Inflammatory macrophage treated with lipopolysaccharide for 1 hour (primary cell): ENCODE measurements at regions not wholly inside any gene's neighbourhood (a gene's known extent, or its start where the extent isn't known, plus 50 kb on each side); places are given as distances from the start of the nearest gene placed in this dataset.
A peak's percentile ranks its signal among the peaks of the same experiment; 100 is the strongest.
"Not testable (repeated sequence)": the region's sequence is repeated elsewhere in the genome, so short reads cannot be mapped to it uniquely, and the experiment has no call there.

Experiments
- DNase-seq, 2 donors: peaks; one replicate each; pipeline ENCODE4 v3.0.0-alpha.2; 2020 to 2022

DNA sequence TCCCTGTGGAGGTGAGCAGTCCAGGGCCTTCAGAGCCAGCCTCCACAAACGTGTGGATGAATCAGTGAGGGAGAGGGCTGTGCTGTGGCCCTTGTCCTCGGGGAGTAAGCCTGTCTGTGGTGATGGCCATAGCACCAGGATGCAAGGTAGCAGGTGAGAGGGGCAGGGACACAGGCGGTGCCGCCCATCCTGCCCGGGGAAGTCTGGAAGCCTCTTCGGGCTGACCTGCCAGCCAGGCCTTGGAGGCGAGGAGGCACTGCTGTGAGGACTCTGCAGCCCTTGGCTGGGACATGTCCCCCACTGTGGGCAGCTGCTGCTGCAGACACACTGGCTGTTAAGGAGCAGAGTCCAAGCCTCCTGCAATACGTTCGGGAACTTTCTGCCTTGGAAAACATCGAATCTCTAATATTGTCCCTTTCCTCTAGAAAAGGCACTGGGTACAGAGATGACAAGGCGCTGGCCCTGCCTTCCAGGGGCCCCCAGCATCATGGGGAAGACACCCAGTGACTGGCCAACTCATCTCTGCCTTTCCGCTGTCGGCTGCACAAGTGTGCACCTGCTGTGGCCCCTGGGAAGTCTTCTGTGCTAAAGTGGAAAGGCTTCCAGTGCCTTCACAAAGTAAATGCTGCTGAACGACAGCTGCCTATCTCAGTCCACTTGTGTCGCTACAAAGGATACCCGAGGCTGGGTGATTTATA, 101.4 kb downstream of the ADRA2C start:
- no peak for DNase-seq

DNA sequence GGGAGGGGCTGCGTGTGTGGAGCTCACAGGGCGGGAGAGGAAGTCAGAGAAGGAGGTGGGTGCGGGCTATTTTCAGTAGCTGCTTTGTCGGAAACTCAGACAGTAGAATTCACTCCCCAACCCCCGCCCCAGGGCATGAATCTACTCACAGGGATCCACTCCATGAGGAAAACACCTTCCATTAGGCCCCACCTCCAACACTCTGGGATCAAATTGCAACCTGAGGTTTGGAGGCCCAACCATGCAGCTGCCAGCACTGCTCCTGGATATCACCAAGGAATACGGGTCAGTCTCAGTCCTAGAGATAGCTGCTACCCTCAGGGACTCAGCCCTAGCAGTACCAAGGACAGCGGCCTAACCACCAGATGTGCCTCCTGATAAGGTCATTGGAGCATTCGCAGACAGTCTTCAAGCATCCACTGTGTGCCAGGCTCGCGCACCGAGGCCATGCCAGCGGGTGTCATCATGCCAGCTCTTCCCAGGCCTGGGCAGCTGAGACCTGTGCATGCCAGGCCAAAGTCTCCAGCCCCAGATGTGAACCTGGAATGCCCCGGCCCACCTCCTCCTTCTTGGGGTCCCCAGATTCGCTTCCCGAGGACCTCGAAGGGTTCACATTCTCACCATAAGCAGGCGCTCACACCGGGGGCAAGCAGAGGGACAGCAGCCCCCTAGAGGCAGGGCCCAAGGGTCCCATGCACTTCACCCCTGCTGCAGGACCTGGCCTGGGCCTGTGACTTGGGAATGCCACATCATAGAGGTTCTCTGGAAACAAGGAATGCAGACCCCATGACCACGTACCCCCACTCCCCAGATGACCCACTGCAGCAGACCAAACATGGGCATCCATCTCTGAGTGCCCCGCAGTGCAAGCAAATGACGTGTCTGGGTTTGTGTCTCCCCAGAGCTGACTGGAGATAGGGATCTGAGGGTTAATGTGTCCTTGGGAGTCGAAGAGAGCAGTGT, 102.3 kb downstream of the ADRA2C start:
- DNase-seq, result no peak

DNA sequence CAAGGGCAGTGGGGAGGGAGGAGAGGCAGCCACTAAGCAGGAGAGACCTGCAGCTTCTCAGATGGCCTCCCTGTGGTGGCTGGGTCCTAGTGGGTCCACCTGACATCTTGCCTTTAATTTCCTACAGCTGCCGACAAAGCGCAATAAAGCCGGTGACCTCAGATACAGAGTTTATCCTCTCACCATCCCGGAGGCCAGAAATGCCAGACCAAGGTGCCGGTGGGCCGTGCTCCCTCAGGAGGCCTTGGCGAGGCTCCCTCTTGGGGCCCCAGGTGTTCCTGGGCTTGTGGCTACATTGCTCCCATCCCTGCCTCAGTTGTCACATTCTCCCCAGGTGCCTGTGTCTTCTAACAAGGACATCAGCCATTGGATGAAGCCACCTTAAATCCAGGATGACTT, 103.0 kb downstream of the ADRA2C start:
- no peak for DNase-seq

DNA sequence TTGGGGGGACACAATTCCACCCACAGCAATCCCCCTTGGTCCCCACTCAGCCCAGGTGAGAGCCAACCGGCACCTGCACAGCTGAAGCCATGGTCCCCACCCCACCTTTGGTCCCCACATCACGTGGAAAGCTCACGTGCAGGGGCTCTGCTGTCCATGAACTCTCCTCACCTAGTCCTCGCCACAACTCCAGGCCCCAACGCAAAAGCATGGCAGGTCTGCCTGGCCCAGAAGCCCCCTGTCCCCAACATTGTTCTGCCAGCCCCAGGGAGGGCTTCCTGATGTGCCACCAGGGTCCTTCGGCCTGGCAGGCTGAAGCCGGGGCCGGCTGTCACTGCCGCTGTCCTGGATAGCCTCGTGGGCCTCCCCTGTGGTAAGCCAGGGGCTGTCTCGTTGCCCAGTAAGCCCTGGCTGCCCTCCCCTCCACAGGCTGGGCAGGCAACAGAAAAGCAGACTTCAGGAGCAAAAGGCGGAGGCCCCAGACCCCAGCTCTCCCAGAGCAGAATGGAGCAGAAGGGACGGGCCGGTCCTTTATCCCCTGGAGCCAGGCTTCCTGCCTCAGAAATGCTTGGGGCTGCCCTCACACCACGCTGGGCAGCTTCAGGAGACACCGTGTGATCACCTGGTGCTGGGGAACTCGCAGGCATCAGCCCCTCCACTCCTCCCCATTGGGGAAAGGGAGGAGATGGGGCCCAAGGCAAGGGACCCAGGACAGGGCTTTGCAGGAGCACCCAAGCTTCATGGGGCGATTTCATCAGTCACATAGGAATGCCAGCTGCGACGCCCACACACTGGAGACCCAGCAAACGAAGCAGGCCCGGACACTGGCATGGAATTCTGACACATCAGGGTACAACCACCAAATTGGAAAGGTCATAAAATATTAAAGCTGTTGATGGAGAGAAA, 103.7 kb downstream of the ADRA2C start:
- no peak for DNase-seq

DNA sequence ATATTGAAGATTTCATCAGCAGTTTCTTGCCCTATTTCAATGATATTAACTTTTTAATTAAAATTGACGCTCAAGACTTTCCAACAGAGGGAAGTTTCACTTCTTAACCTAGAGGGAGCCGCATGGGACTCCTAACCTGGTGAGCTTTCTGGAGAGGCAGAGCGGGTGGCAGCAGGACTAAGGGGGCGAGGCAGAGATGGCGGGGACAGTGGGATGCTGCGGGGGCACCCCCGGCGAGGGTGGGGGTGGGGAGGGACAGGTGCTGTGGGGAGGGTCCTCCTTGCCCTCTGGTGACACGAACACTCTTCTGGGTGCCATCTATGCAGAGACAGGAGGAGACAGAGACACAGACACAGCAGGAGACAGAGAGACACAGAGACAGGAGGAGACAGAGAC, 104.4 kb downstream of the ADRA2C start:
- DNase-seq, result no peak

DNA sequence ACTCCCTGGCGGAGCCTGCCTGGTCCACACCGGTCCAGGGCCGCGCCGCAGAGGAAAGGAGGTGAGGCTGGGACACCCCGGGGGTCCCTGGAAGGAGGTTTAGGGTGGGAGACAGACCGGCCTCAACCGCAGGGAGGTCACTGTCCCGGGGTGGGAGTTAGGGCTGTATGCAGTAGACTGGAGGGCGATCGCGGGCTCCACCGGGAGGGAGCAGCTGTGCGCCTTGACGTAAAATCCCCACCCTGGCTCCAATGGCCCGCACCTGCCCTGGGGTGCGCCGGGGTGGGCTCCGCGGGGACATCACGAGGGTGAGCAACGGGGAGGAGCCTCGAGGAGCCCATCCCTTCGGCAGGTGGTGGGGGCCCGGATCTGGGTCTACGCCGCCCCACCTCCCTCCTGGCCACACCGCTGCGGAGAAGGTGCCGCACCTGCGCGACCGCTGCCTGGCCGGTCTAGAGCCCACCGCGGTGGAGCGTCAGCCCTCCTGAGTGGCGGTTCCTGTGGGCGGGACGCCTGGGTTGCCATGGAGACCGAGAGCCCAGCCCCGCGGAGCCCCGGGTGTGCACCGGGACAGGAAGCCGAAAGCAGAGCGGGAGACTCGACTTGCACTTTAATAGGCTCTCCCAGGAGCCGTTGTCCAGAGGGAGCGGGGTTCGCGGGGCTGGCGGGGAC, 105.1 kb downstream of the ADRA2C start:
- no peak for DNase-seq

DNA sequence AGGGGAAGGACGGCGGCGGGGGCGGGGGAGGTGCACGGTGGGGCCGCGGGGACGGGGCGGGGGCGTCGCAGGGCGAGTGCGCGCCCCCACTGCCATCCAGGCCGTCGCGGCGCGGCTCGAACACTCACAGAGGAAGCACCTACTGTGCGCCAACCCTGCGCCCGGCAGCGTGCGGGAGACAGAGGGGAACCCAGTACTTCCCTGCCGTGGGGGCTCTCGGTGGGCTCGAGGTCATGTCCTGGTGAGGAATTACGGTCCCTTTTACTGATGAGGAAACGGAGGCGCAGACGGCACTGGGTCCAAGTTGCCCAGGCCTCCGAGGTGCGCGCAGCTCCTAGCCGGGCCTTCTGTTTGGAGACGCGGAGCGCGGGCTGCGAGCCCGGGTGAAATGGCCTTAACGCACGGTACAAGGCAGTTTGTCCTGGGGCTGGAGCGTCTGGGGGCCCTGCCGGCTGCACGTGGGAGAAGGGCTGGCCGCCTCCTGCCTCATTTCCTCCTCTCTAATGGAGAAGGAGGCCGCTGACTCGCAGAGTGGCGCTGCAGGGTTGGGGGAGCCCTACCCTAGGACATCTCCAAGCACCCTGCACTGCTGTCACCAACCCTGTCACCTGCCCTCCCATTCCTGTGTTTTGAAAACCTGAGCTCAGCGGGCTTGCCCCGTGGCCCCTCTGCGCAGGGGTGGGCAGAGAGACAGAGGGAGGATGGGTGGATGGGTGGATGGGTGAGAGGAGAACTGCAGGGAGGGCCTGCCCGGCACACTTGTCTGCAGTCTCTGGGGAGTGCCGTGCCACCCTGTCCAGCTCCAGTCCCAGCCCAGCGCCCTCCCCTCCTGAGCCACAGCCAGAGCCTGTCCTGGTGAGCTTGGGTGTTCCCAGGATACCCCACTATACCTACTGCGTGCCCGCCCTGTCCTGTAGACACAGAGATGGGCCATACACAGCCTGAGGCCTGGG, 106.0 kb downstream of the ADRA2C start:
- DNase-seq, result no peak

DNA sequence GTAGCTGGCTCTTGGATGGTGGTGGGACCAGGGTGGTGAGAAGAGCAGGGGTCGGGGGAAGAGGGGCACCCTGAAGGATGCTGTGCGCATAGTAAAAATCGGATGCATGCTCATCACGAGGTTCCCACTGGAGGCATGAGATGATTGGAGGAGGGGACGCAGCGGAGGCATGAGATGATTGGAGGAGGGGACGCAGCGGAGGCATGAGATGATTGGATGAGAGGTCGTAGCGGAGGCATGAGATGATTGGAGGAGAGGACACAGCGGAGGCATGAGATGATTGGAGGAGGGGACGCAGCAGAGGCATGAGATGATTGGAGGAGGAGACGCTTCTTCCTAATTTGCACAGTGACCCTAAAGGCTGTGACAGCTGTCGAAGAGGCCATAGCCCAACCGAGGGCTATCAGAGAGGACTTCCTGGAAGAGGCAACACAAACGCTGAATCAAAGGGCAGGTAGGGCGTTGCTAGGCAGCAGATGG, 106.7 kb downstream of the ADRA2C start:
- no peak for DNase-seq

DNA sequence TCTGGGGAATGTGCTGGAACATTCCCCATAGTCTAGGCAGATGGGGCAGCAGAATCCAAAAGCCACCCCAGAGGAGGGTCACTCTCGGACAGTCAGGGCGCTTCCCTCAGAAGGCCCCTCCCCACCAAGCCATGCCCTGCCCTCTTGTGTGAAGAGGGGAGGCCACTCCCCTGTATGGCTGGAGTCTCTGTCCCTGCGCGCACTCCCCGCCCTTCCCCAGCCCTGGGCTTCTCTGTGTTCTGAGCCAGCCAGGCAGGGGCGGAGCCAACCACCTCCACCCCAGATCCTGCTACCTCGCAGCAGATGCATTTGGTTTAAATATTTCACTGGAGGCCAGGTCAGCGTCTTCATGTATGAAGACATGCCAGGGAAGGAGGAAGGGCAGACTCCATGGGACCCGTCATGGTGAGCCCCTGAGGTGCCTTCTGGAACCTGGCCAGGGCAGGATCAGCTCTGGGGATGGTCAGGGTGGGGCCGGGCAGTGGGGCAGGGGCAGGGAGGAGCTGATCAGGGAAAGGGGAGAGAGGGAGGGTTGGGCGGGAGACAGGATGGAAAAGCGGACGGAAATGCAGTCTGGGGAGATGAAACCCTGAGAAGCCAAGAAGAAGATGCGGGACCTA, 107.3 kb downstream of the ADRA2C start:
- no peak for DNase-seq

DNA sequence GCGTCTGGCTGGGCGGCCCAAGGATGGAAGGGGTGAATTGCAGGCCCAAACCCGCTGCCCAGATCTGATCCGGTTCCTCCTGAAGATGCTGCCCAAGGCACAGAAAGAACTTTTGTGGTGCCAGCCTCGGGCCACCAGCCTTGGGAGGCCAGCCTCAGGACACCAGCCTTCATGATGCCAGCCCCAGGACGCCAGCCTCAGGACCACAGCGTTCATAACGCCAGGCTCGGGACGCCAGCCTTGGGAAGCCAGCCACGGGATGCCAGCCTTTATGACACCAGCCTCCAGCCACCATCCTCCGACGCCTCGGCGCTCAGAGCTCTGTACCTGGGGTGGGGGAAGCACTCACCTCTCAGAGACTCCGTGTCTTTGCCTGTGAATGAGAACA, 107.8 kb downstream of the ADRA2C start:
- DNase-seq, result no peak

DNA sequence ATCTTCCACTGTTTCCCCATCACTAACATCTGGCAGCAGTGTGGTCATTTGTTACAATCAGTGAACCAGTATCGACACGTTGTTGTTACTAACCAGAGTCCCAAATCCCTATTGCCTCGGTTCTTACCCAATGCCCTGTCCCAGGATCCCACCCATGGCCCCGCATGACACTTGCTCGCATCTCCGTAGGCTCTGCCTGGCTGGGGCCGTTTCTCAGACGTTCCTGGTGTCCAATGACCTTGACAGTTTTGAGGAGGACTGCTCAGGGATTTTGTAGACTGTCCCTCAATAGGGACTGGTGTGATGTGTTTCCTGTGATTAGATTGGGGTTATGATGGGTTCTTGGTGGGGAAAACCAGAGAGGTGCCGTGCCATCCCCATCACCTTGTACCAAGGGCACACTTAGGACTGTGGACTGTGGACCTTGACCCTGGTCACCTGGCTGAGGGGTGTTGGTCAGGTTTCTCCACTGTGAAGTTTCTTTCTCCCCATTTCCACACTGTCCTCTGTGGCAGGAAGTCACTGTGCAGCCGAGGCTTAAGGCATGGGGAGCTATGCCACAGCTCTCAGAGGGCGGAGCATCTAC, 108.4 kb downstream of the ADRA2C start:
- no peak for DNase-seq

DNA sequence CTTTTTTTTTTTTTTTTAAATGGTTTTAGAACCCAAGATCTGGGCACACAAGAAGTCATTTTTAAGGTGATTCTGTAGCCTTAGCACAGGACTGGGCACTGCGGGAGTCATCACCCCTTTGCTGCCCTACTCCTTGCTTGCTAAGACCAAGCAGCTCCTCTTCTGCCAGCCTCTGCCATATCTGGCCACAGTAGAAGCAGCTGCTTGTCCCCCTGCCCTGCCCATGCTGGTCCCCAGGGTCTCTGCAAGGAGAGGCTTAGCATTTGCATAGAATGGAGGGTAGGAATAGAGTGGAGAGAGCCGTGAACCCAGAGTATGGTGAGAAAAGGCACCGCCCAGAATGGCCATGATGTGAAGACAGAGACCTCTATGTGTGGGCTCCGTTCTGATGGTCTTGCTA, 109.3 kb downstream of the ADRA2C start:
- DNase-seq, result no peak

DNA sequence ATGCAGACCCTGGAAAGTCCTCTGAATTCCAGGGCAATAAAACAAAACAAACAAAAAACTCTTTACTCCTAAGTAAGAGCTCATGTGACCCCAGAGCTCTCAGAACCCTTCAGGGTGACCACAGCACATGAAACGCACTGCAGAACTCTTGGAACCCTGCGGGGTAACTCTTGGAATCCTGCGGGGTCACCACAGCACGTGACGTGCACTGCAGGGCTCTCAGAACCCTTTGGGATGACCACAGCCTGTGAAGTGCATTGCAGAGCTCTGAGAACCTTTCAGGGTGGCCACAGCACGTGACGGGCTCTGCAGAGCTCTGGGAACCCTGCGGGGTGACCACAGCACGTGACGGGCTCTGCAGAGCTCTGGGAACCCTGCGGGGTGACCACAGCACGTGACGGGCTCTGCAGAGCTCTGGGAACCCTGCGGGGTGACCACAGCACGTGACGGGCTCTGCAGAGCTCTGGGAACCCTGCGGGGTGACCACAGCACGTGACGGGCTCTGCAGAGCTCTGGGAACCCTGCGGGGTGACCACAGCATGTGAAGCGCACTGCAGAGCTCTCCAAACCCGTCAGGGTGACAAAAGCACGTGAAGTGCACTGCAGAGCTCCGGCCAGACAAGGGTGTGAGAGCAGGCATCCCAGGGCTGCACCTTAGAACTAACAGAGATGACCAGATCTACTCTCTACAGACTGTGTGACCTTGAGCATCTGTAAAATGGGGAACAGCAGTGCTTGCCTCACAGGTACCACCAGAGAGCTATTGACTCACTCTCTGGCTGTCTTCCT, 110.1 kb downstream of the ADRA2C start:
- not testable (repeated sequence) for DNase-seq

DNA sequence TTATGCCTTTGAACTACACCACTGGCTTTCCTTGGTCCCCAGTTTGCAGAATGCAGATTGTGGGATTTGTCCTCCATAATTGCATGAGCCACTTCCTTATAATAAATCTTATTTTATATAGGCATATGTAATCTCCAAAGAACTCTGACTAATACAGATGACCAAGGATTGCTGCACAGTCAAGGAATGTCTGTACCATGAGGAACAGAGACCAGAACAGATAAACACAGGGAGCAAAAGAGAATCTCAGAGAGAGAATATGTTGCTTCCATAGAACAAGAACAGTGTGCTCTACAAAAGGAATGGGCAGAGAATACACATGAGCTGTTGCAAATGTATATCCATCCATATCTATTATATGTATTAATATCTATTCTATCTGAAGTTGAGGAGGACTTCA, 111.1 kb downstream of the ADRA2C start:
- DNase-seq, result no peak

DNA sequence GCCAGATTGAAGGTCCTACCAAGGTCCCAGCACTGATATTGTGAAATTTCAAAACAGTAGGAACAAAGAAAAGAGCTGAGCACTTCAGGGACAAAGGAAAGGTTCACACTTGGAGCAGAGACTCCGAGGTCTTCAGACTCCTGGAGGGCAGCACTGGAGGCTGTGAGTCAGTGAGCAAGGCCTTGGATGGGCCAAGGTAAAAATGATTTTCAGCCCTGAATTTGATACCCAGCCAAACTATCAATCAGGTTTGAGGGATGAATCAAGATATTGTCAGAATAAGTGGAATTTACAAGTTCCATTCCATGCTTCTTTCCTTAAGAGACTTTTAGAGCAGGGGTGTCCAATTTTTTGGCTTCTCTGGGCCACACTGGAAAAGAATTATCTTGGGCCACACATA, 111.7 kb downstream of the ADRA2C start:
- no peak for DNase-seq

DNA sequence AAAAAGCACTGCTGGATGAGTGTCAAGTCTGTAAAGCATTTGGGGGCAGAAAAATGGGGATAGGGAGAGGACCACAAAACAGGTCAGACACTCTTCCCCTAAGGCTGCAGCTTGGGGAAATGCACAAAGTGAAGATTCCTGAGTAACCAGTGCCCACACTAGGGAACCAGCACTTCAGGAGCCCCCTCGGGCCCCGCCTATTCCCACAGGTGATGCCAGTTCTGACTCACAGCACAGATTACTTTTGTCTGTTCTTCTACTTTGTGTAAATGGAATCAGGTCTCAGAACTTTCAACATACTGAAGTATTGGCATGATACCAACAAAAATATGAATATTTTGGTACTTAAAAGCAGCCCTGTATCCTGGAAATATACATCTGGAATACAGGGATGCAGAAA, 112.5 kb downstream of the ADRA2C start:
- no peak for DNase-seq

DNA sequence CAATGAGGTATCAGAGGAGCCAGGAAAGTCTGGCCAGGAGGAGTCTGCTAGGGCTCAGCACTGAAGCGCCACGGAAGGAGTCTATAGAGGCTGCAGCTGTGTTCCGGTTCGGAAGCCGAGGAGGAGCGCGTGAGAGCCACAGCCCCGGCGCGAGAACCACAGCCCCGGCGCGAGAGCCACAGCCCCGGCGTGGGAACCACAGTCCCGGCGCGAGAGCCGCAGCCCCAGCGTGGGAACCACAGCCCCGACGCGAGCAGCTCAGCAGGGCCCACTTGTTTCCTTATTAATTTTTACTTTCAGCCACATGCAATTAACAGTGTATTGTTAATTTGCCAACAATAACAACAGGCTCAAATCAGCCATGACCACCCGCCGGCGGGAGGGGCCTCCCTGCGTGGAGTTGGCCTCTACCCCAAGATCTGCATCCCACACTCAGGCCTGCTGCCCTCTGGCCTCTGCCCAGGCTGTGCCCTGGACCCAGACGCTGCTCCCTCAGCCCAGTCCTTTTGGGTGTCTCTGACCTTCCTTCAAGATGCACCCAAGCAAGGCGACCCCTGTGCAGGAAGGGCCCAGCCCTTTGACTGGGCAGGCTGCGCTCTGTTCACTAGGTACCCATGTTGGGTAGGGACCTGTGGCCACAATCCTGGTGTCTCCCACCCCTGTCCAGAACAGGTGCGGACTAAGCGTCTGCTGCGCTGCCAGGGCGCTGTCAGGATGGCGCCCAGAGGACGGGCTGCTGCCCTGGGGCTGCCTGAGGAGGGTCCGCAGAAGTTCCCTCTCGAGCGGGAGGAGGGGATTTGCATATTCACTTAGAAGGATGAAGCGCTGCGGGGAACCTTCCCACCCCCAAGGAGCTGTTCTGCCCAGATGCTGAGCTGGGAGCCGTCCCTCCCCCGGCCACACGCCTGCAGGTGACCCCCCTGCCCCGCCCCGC, 113.8 kb downstream of the ADRA2C start:
- no peak for DNase-seq

DNA sequence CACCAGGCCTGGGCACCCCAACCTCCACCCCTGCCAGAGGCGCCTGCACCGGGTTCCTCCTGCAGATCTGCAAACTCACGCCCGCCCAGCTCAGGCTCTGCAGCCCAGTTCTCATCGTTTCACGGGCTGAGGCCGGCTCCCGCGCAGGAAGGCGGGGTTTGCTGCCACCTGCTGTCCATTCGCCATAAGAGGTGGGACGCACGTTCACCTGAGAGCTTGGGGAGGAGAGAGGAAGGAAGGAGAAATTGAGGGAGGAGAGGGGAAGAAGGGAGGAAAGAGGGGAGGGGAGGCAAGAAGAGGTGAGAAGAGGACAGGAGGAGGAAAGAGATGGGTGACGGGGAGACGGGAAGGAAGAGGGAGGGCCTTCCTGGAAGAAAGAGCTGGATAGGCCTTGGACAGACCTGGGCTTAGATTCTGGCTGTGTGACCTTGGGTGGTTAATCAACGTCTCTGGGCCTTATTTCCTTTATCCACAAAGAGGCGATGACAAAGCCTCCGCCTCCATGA, 114.5 kb downstream of the ADRA2C start:
- peak; percentile 13 to 44 for DNase-seq
